Muscle of leg (tissue), 3 donors: ENCODE measurements at regions not wholly inside any gene's neighbourhood (a gene's known extent, or its start where the extent isn't known, plus 50 kb on each side); places are given as distances from the start of the nearest gene placed in this dataset.

Experiments
- DNase-seq: peaks from one replicate; pipeline ENCODE4 v3.0.0; 2013
- H3K27ac ChIP-seq: one replicate; pipeline ENCODE4 v1.5.1; 2013; ENCODE audit warnings: mild to moderate bottlenecking, low read length, control low read depth
- H3K27me3 ChIP-seq: one replicate; pipeline ENCODE4 v1.6.1; 2013; ENCODE audit warnings: low read length; ENCODE audit not compliant: control insufficient read depth, insufficient read depth
- H3K36me3 ChIP-seq: one replicate; pipeline ENCODE4 v1.6.1; 2013; ENCODE audit warnings: low read length; ENCODE audit not compliant: control insufficient read depth, insufficient read depth
- H3K4me1 ChIP-seq: one replicate; pipeline ENCODE4 v1.6.1; 2013; ENCODE audit warnings: low read length; ENCODE audit not compliant: control insufficient read depth, insufficient read depth
- H3K4me3 ChIP-seq: one replicate; pipeline ENCODE4 v1.5.1; 2013; ENCODE audit warnings: low read length, control low read depth
- H3K9me3 ChIP-seq: replicated peaks from 2 replicates; pipeline ENCODE4 v1.6.1; 2013; ENCODE audit warnings: low read depth, low read length; ENCODE audit not compliant: control insufficient read depth
- WGBS: methylation state at CpG from one replicate; pipeline ENCODE4 v1.1.5; 2013; ENCODE audit warnings: missing lambda C conversion rate; ENCODE audit not compliant: insufficient coverage; 5-methylcytosine and 5-hydroxymethylcytosine counted together

- Histone ChIP-seq H3K9me3 (no peaks in the 10 kb centered on the region), H3K4me1 (peaks cover 18% of the 10 kb centered on the region), H3K27me3 (no peaks in the 10 kb centered on the region), H3K27ac (no peak overlapping the region), H3K4me3 (no peak overlapping the region), H3K36me3 (no peaks in the 10 kb centered on the region)
- DNase-seq = no peak
- WGBS = 100% methylated on average over 1 of the region's 1 CpG
These were observed 195.8 kb downstream of the NXNL2 start for GRCh38 chr9:88730780-88731179.

- H3K27ac ChIP-seq = no peak overlapping the region
These were observed 197.2 kb downstream of the NXNL2 start for GRCh38 chr9:88732128-88732527.

DNA sequence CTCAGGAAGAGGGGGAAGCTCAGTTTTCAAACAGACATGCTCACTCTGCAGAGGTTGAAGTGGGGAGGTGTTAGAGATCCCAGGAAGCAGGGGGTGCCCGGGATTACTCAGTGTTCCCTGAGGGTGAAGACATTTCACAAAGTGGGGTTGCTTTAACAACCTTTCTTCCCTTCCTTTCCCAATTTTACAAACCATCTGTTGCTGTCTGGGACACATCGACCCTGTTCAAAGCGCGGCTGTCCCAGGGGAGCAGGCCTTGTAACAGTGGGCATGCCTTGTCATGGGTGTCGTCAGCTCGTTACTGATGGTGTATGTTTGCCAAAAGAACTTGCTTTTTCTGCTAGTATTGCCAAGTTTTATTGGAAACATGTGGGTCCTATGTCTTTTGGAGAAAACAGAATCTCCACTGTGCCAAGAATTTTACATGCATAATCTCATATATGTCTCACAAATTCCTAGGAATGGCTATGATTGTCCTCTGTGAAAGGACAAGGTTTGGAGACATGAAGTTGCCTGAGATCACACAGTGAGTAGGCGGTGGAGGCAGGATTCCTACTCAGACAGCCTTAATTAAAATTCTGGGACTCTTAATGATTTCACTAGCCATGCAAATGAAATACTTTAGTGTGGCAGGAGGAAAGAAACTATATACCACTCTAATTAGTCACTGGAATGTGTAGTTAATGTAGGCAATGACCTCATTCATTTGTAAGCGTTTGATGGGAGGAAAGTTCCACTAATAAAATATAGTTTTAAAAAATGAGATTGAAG is 198.9 kb downstream of the NXNL2 start:
- 10% methylated on average over 2 of the region's 8 CpGs for WGBS
- no peaks in the 10 kb centered on the region for H3K36me3 ChIP-seq

More at GRCh38 chr9:88732128-88732527, 197.2 kb downstream of the NXNL2 start:
- Histone ChIP-seq H3K27me3 (no peaks in the 10 kb centered on the region), H3K4me1 (peaks cover 26% of the 10 kb centered on the region), H3K9me3 (no peaks in the 10 kb centered on the region), H3K36me3 (no peaks in the 10 kb centered on the region), H3K4me3 (no peak overlapping the region)
- WGBS = 54% methylated on average over 4 of the region's 4 CpGs
- DNase-seq = peak; percentile 55

GRCh38 chr9:88734527-88734926 is 199.5 kb downstream of the NXNL2 start:
- Histone ChIP-seq H3K36me3 (no peaks in the 10 kb centered on the region), H3K27ac (no peak overlapping the region), H3K4me3 (no peak overlapping the region), H3K27me3 (no peaks in the 10 kb centered on the region), H3K4me1 (peaks cover 31% of the 10 kb centered on the region), H3K9me3 (no peaks in the 10 kb centered on the region)
- no peak for DNase-seq

More for the DNA sequence above, 198.9 kb downstream of the NXNL2 start:
- Histone ChIP-seq H3K27me3 (no peaks in the 10 kb centered on the region), H3K4me1 (peaks cover 31% of the 10 kb centered on the region), H3K9me3 (no peaks in the 10 kb centered on the region), H3K4me3 (no peak overlapping the region), H3K27ac (peak overlapping the region; percentile 57)
- peak; percentile 82 for DNase-seq

GRCh38 chr9:88736136-88736637 is 201.2 kb downstream of the NXNL2 start:
- Histone ChIP-seq H3K4me1 (peaks cover 31% of the 10 kb centered on the region), H3K9me3 (no peaks in the 10 kb centered on the region), H3K27ac (no peak overlapping the region), H3K4me3 (no peak overlapping the region), H3K27me3 (no peaks in the 10 kb centered on the region), H3K36me3 (no peaks in the 10 kb centered on the region)
- peak; percentile 66 for DNase-seq
- WGBS = no CpG with 5 or more reads among the region's 1 CpG

- H3K4me3 ChIP-seq = no peak overlapping the region
- 89% methylated on average over 3 of the region's 4 CpGs for WGBS
- H3K27me3 ChIP-seq = no peaks in the 10 kb centered on the region
- no peak for DNase-seq
- H3K9me3 ChIP-seq = no peaks in the 10 kb centered on the region
- peaks cover 28% of the 10 kb centered on the region for H3K4me1 ChIP-seq
- H3K27ac ChIP-seq = no peak overlapping the region
- no peaks in the 10 kb centered on the region for H3K36me3 ChIP-seq
These were observed 202.1 kb downstream of the NXNL2 start for GRCh38 chr9:88737031-88737430.

DNA sequence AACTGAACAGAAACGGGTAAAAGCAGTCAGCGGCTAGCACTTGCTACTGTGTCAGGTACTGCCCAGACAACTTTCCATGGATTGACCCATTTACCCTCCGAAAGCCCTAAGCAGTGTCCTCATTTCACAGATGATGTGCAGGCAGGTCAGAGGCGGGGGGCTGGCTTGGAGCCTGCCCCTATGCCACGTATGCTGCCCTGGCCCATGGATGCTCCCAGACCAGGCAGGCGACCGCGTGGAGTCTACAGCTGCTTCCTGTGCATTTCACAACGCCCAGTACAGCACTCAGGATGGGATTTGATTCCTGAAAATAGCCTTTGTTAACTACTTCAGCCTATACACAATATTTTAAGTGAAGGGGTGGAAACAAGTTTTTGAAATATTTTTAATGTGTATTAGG is 202.9 kb downstream of the NXNL2 start:
- Histone ChIP-seq H3K4me1 (peaks cover 27% of the 10 kb centered on the region), H3K27me3 (no peaks in the 10 kb centered on the region), H3K27ac (peak overlapping the region; percentile 32), H3K4me3 (no peak overlapping the region), H3K36me3 (no peaks in the 10 kb centered on the region), H3K9me3 (no peaks in the 10 kb centered on the region)
- WGBS = 40% methylated on average over 8 of the region's 9 CpGs
- peak; percentile 66 for DNase-seq

- H3K4me3 ChIP-seq = no peak overlapping the region
- H3K36me3 ChIP-seq = no peaks in the 10 kb centered on the region
- peak overlapping the region; percentile 6 for H3K27ac ChIP-seq
- H3K4me1 ChIP-seq = peaks cover 27% of the 10 kb centered on the region
- DNase-seq = peak; percentile 84
- WGBS = no CpG with 5 or more reads among the region's 3 CpGs
- no peaks in the 10 kb centered on the region for H3K27me3 ChIP-seq
- H3K9me3 ChIP-seq = no peaks in the 10 kb centered on the region
These were observed 203.7 kb downstream of the NXNL2 start for GRCh38 chr9:88738709-88739108.

DNA sequence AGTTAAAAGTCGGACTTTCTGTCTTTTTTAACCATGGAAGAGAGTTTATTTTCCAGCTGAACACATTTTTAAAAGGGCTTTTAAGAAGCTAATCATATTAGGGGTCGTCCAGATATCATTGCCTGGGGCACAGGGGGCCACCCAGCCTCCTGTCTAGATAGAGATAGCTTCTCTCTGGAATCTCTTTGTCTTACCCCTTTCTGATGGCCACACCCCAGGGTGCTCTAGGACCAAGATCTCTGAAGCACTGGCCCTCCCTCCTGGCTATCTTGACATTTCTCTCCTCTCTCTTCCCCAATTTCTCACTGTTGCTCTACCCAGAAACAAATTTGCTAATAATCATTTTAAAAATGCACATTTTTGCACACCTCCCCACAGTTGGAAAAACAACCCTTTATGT is 204.4 kb downstream of the NXNL2 start:
- WGBS = no CpG with 5 or more reads among the region's 2 CpGs
- Histone ChIP-seq H3K9me3 (no peaks in the 10 kb centered on the region), H3K4me3 (no peak overlapping the region), H3K4me1 (peaks cover 31% of the 10 kb centered on the region), H3K27me3 (no peaks in the 10 kb centered on the region), H3K36me3 (no peaks in the 10 kb centered on the region), H3K27ac (peak overlapping the region; percentile 26)
- DNase-seq = no peak

- Histone ChIP-seq H3K27me3 (no peaks in the 10 kb centered on the region), H3K27ac (no peak overlapping the region), H3K4me1 (peaks cover 42% of the 10 kb centered on the region), H3K9me3 (no peaks in the 10 kb centered on the region), H3K4me3 (no peak overlapping the region), H3K36me3 (no peaks in the 10 kb centered on the region)
- no peak for DNase-seq
- WGBS = no CpG with 5 or more reads among the region's 7 CpGs
These were observed 205.9 kb downstream of the NXNL2 start for GRCh38 chr9:88740844-88741243.
